Natural killer cell (primary cell): ENCODE measurements at regions not wholly inside any gene's neighbourhood (a gene's known extent, or its start where the extent isn't known, plus 50 kb on each side); places are given as distances from the start of the nearest gene placed in this dataset.

Experiments used
- ATAC-seq, 3 donors: fragments of 150-1000 bp in 2 of 3; fragments of 200-7000 bp in 1 of 3; cut with Tn5 transposase; 1 replicate in 1 of 3; 2 replicates in 2 of 3; pipeline ENCODE4 v1.10.0; 2021; ENCODE audit warnings: mild to moderate bottlenecking in 2 of 3, moderate library complexity in 2 of 3
- DNase-seq, 2 donors: peaks; one replicate each; pipeline versions ENCODE4 v3.0.0 to v3.0.0-alpha.2; 2013 to 2021; ENCODE audit warnings: mixed read lengths in 1 of 2
- H3K27ac ChIP-seq: one replicate; pipeline ENCODE4 v1.5.1; 2013; ENCODE audit warnings: mild to moderate bottlenecking, low read length
- H3K27me3 ChIP-seq: one replicate; pipeline ENCODE4 v1.6.1; 2013; ENCODE audit warnings: low read length; ENCODE audit not compliant: control insufficient read depth, insufficient read depth
- H3K36me3 ChIP-seq: one replicate; pipeline ENCODE4 v1.6.1; 2013; ENCODE audit warnings: low read length; ENCODE audit not compliant: control insufficient read depth, insufficient read depth
- H3K4me1 ChIP-seq: one replicate; pipeline ENCODE4 v1.6.1; 2013; ENCODE audit warnings: low read length; ENCODE audit not compliant: control insufficient read depth, insufficient read depth
- H3K4me3 ChIP-seq: one replicate; pipeline ENCODE4 v1.5.1; 2013; ENCODE audit warnings: low read length
- H3K9me3 ChIP-seq: one replicate; pipeline ENCODE4 v1.6.1; 2013; ENCODE audit warnings: low read length; ENCODE audit not compliant: control insufficient read depth, insufficient read depth
- H3K27ac Mint-ChIP-seq, 2 donors: one replicate each; pipeline ENCODE4 v1.8.0; 2022; ENCODE audit warnings: mild to moderate bottlenecking in 2 of 2, mixed read lengths in 2 of 2, moderate library complexity in 1 of 2
- H3K27me3 Mint-ChIP-seq, 2 donors: one replicate each; pipeline ENCODE4 v1.8.0; 2022; ENCODE audit warnings: low read depth in 2 of 2, mixed read lengths in 2 of 2
- H3K36me3 Mint-ChIP-seq: one replicate; pipeline ENCODE4 v1.8.0; 2022; ENCODE audit warnings: mixed read lengths
- H3K4me1 Mint-ChIP-seq, 2 donors: one replicate each; pipeline ENCODE4 v1.8.0; 2022; ENCODE audit warnings: mixed read lengths in 2 of 2
- H3K4me3 Mint-ChIP-seq: one replicate; pipeline ENCODE4 v1.8.0; 2022; ENCODE audit warnings: mild to moderate bottlenecking, moderate library complexity, mixed read lengths
- H3K9me3 Mint-ChIP-seq, 2 donors: one replicate each; pipeline ENCODE4 v1.8.0; 2022; ENCODE audit warnings: mixed read lengths in 2 of 2
- CTCF ChIP-seq: fragments of 200-600 bp; IDR thresholded peaks from one replicate; pipeline ENCODE4 v1.8.0; 2022; ENCODE audit warnings: antibody characterized with exemption
- WGBS: methylation state at CpG from one replicate; pipeline ENCODE4 v1.1.7; 2013; ENCODE audit warnings: missing lambda C conversion rate; ENCODE audit not compliant: insufficient coverage; 5-methylcytosine and 5-hydroxymethylcytosine counted together
- intact Hi-C: fragments of 100-400 bp; cut with micrococcal nuclease; formaldehyde crosslinking; loops from one replicate; pipeline ENCODE4 v1.14.2; 2022

- 0% methylated on average over 1 of the region's 2 CpGs for WGBS
- Mint-ChIP-seq H3K27ac (no peak overlapping the region), H3K27me3 (no peaks in the 10 kb centered on the region), H3K9me3 (no peaks in the 10 kb centered on the region), H3K4me3 (no peak overlapping the region), H3K36me3 (no peaks in the 10 kb centered on the region), H3K4me1 (no peaks in the 10 kb centered on the region)
- Histone ChIP-seq H3K4me1 (no peaks in the 10 kb centered on the region), H3K4me3 (no peak overlapping the region), H3K27ac (no peak overlapping the region), H3K36me3 (no peaks in the 10 kb centered on the region), H3K9me3 (no peaks in the 10 kb centered on the region), H3K27me3 (no peaks in the 10 kb centered on the region)
- ATAC-seq: no peak
- intact Hi-C loops: no loop called here
- TF ChIP-seq CTCF: peak; percentile 37
- DNase-seq: peak in 1 of 2 donors; percentile 55
Observed at GRCh38 chr2:157194097-157194688, 63.3 kb upstream of the GALNT5 start.

GRCh38 chr2:157194844-157195243 lies 62.7 kb upstream of the GALNT5 start:
- Mint-ChIP-seq H3K27ac (no peak overlapping the region), H3K36me3 (no peaks in the 10 kb centered on the region), H3K9me3 (no peaks in the 10 kb centered on the region), H3K4me3 (no peak overlapping the region), H3K27me3 (no peaks in the 10 kb centered on the region), H3K4me1 (no peaks in the 10 kb centered on the region)
- no peaks in the 10 kb centered on the region for H3K27me3 ChIP-seq
- no peak for DNase-seq
- no peak for TF ChIP-seq CTCF
- H3K4me1 ChIP-seq: no peaks in the 10 kb centered on the region
- H3K36me3 ChIP-seq: no peaks in the 10 kb centered on the region
- no peak overlapping the region for H3K4me3 ChIP-seq
- intact Hi-C loops: no loop called here
- ATAC-seq: no peak
- WGBS: 95% methylated on average over 3 of the region's 4 CpGs
- H3K9me3 ChIP-seq: no peaks in the 10 kb centered on the region
- H3K27ac ChIP-seq: no peak overlapping the region

GRCh38 chr2:157196956-157197355 lies 60.5 kb upstream of the GALNT5 start:
- no peaks in the 10 kb centered on the region for H3K27me3 Mint-ChIP-seq
- H3K27ac Mint-ChIP-seq: no peak overlapping the region
- TF ChIP-seq CTCF: no peak
- no peaks in the 10 kb centered on the region for H3K36me3 ChIP-seq
- no peak overlapping the region for H3K27ac ChIP-seq
- H3K36me3 Mint-ChIP-seq: no peaks in the 10 kb centered on the region
- no peaks in the 10 kb centered on the region for H3K9me3 Mint-ChIP-seq
- intact Hi-C loops: no loop called here
- H3K4me1 ChIP-seq: no peaks in the 10 kb centered on the region
- H3K27me3 ChIP-seq: no peaks in the 10 kb centered on the region
- H3K4me1 Mint-ChIP-seq: no peaks in the 10 kb centered on the region
- H3K9me3 ChIP-seq: no peaks in the 10 kb centered on the region
- no peak for ATAC-seq
- H3K4me3 ChIP-seq: no peak overlapping the region
- H3K4me3 Mint-ChIP-seq: no peak overlapping the region
- WGBS: 95% methylated on average over 4 of the region's 7 CpGs
- no peak for DNase-seq

GRCh38 chr2:157197848-157198247 lies 59.7 kb upstream of the GALNT5 start:
- Mint-ChIP-seq H3K27me3 (no peaks in the 10 kb centered on the region), H3K4me3 (no peak overlapping the region), H3K36me3 (no peaks in the 10 kb centered on the region), H3K27ac (no peak overlapping the region), H3K9me3 (no peaks in the 10 kb centered on the region), H3K4me1 (no peaks in the 10 kb centered on the region)
- intact Hi-C loops: no loop called here
- Histone ChIP-seq H3K4me3 (no peak overlapping the region), H3K27ac (no peak overlapping the region), H3K9me3 (no peaks in the 10 kb centered on the region), H3K36me3 (no peaks in the 10 kb centered on the region), H3K4me1 (no peaks in the 10 kb centered on the region), H3K27me3 (no peaks in the 10 kb centered on the region)
- no peak for TF ChIP-seq CTCF
- DNase-seq: no peak
- no CpG with 5 or more reads among the region's 1 CpG for WGBS
- no peak for ATAC-seq
